GM18502 (cell line): ENCODE measurements at regions not wholly inside any gene's neighbourhood (a gene's known extent, or its start where the extent isn't known, plus 50 kb on each side); places are given as distances from the start of the nearest gene placed in this dataset.

ENCODE experiments used
- ATAC-seq: cut with Tn5 transposase; IDR thresholded peaks from one replicate; pipeline ENCODE4 v1.9.1; 2021; ENCODE audit warnings: mild to moderate bottlenecking; ENCODE audit not compliant: unreplicated experiment, poor library complexity

GRCh38 chr11:128057786-128058395 lies 529.5 kb downstream of the ETS1 start:
- ATAC-seq: no peak

GRCh38 chr11:128055576-128056217 lies 531.7 kb downstream of the ETS1 start:
- no peak for ATAC-seq

DNA sequence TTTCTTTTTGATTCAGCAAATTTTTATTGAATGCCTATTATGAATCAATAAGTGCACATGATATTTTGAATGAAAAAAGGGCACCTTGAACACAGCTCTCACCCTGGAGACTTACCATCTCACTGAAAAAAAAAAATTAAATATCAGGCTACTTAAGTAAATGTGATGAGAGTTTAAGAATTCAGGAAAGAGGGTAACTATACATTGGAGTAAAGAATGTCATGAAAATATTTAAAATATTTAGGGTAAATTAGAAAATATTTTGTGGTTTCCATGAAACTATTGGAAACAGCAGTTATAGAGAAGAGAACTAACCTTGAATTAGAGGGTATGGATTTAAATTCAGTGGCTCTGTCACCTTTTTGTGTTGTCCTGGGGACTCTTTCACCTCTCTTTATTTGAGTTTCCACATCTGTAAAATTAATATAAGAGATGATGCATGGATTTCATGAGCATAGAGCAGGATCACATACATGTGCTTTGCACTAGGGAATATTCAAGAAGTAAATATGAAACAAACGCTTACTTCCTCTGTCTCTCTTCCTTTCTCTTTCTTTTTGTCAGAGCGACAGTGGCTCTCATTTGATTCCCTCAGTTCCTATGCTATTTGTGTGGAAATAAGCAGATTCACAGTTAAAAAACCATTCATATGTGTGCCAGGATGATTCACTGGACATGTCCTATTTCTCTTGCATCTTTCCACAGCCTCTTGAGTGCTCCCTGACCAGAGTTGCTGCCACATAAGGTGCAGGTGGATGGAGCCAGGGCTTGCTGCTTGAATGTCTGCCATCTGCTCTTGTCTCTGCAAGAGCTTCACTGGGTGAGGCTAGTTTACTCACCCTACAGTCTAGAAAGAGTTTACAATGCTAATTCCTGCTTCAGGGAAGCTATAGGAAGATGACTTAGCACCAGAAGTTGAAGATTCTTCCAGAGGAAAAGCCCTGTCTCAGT lies 533.1 kb downstream of the ETS1 start:
- ATAC-seq: peak; percentile 67

- peak; percentile 61 for ATAC-seq
Observed at GRCh38 chr11:128052912-128053641, 534.3 kb downstream of the ETS1 start.

GRCh38 chr11:128048121-128048520 lies 539.2 kb downstream of the ETS1 start:
- no peak for ATAC-seq

DNA sequence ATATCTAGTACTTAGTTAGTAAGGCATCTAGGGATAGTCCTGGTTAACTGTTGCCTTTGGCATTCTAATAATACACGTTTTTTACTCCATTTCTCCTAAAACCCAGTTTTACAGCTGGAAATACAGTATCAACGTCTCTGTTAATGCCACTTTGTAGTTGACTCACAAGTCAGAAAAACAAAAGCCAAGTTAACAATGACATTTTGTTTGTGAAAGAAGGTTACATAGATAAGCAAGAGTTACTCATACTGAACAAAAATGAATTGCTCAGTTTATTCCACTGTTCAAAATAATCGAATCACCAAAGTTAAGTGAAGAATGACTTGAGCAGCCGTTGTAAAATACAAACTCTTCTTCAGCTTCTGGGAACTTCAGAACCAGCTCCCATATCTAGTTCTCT lies 540.3 kb downstream of the ETS1 start:
- no peak for ATAC-seq

DNA sequence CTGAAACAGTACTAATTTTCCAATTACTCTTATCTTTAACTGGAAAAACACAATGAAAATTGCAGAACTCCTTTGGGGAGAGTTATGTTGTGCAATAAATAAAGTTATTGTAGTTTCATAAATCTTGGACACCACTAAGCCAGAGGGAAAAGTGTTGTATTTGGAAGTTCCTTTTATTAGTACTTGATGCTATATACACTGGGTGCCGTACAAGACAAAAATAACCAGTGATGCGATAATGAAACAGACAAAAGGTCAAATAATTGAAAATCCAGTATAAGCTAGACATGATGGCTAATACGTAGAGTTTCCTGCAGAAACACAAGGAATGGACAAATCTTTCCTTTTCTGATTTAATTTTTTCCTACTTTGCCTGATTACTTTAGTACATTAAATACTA lies 541.1 kb downstream of the ETS1 start:
- ATAC-seq: no peak

DNA sequence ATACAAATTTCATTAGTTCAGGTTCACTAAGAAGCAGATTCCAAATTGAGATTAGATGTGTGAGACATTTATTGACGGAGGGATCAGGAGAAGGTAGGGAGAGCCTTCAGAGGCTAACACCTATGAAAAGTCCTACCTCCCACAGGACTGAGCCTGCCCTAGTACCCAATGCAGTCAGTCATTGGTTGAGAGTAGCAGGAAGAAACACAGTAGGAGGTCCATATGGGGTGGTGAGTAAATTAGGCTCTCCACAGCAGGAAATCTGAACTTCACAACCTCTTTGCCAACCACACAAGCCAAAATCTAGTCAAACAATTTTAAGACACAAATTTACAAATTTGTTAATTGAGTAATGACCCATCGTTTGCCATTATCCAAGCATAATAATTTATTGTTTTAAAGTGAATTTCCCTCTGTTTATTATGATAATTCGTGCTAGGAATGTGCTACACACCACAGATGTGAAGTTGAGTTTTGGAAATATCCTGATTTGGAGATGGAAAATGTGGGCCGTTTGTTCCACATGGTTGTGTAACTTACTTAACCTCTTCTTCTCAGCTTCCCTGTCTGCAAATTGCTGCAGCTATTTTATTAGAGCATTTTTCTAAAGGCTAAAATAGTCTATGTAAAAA lies 542.1 kb downstream of the ETS1 start:
- ATAC-seq: no peak

- no peak for ATAC-seq
Observed at GRCh38 chr11:128042290-128042751, 545.0 kb downstream of the ETS1 start.

- ATAC-seq: no peak
Observed at GRCh38 chr11:128040603-128041002, 546.8 kb downstream of the ETS1 start.

GRCh38 chr11:128039140-128040021 lies 548.0 kb downstream of the ETS1 start:
- ATAC-seq: peak; percentile 93

- ATAC-seq: no peak
Observed at GRCh38 chr11:128036556-128037093, 550.7 kb downstream of the ETS1 start.

- ATAC-seq: no peak
Observed at GRCh38 chr11:128036006-128036405, 551.4 kb downstream of the ETS1 start.

DNA sequence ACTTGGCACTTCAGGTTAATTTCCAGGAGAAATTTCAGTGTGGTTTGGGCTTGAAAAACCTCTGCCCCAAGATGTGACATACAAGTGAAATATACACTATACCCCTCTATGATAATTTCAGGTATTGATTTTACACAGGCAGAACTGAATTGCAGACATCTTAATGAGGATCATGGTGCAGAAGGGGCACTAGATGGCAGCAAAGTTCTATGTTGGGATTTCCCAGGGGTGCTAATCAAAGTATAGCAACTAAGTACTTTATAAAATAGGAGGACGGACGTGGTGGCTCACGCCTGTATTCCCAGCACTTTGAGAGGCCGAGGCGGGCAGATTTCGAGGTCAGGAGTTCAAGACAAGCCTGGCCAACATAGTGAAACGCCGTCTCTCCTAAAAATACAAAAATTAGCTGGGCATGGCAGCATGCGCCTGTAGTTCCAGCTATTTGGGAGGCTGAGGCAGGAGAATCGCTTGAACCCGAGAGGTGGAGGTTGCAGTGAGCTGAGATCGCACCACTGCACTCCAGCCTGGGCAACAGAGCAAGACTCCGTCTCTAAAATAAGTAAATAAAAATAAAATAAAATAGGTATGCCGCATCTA lies 555.7 kb downstream of the ETS1 start:
- peak; percentile 95 for ATAC-seq

DNA sequence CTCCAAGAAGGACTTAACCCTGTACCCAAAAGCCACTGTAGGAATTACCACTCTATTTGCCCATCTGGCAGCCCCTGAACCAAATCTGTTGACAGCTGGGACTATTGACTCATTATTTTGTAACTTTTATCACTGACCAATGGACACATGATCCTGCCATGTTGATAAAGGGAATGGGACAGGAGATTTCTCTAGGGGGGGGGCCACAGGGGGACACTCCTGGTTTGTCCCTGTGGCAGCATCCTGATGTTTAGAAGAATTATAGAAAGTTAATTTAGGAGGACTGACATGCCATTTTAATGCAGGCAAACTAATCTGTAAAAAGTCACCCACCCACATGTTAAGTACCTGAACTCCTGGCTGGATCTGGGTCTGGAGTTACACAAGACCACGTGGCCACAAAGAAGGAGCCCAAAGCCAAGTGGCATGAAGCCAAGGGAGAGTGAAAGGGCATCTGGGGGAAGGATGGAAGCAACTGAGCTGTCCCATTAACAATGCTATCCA lies 558.1 kb downstream of the ETS1 start:
- no peak for ATAC-seq

DNA sequence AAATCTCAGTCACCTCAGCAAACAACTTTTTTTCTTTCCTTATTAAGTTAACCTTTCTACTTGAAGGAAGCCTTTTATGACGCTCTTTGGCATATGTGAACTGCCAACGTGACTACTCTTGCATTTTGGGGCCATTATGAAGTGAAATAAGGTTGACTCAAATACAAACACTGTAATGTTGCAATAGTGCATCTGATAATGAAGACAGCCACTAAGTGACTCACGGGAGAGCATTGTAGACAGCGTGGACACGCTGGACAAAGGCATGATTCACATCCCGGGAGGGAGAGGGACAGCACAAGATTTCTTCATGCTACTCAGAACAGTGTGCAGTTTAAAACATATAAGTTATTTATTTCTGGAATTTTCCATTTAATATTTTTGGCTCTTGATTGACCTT lies 560.8 kb downstream of the ETS1 start:
- ATAC-seq: no peak

GRCh38 chr11:128022761-128023160 lies 564.6 kb downstream of the ETS1 start:
- ATAC-seq: no peak

DNA sequence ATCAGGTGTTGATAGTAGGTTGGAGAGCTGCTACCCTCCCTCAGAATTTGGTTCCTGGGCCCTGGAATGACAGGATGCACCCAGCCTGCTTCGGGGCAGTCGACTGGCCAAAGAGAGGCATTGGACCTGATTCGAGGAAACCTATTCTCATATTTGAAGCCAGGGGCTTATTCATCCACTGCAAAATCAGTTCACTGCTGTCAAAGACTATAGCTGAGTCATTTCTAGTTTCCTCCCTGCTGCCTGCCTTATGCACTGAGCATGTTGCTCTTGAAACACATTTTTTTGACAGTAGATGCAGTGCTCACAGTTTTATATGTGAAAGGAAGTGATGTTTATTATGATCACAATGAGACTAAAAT lies 565.4 kb downstream of the ETS1 start:
- ATAC-seq: peak; percentile 54
